GM18867 (cell line): ENCODE measurements at regions not wholly inside any gene's neighbourhood (a gene's known extent, or its start where the extent isn't known, plus 50 kb on each side); places are given as distances from the start of the nearest gene placed in this dataset.
"Not testable (repeated sequence)": the region's sequence is repeated elsewhere in the genome, so short reads cannot be mapped to it uniquely, and the experiment has no call there.

Source experiments
- ATAC-seq: cut with Tn5 transposase; IDR thresholded peaks from one replicate; pipeline ENCODE4 v1.9.1; 2021; ENCODE audit warnings: mild to moderate bottlenecking, moderate library complexity; ENCODE audit not compliant: unreplicated experiment

- no peak for ATAC-seq
Measured at GRCh38 chr3:182323126-182323700, 470.1 kb upstream of the ATP11B start.

GRCh38 chr3:182323898-182324297 is 469.4 kb upstream of the ATP11B start:
- no peak for ATAC-seq

GRCh38 chr3:182325213-182325950 is 467.9 kb upstream of the ATP11B start:
- peak; percentile 72 for ATAC-seq

DNA sequence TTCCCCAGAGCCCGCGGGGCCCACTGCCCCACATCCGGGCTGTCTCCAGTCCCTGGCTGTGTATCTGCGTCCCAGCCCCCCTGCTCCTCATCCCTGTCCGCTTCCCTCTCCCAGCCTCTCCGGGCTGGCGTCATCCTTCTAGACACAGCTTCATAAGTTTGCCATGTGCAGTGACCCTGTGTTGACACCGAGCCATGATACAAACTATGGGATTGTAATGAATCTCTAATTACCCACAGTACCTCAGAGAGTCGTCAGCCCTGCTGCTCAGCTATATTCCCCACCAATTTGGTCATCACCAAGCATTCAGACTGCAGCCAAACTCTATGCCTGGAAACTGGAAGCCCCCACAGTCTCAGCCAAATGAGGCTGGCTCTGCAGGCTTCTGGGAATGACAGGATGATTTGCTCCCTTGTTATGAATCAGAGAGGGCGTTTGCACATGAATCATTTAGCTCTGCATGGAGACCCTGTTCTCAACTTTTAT is 466.1 kb upstream of the ATP11B start:
- no peak for ATAC-seq

DNA sequence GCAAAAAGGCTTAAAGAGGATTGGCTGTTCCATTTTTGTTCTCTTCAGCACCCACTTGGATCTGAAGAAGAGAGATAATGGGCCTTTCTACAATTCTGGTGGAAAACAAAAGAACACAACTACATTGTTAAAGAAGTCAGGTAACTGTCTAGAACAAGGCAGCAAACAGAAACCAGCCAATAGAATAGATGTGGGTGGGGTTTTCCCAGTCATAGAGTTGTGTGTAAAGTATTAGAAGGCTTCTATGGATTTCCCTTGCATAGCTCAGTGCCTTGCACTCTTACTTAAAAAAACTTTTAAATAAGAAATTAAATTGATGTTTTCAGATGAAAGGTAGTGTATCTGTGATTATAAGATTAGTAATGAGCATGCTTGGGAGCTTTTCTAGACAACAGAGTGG is 462.7 kb upstream of the ATP11B start:
- no peak for ATAC-seq

DNA sequence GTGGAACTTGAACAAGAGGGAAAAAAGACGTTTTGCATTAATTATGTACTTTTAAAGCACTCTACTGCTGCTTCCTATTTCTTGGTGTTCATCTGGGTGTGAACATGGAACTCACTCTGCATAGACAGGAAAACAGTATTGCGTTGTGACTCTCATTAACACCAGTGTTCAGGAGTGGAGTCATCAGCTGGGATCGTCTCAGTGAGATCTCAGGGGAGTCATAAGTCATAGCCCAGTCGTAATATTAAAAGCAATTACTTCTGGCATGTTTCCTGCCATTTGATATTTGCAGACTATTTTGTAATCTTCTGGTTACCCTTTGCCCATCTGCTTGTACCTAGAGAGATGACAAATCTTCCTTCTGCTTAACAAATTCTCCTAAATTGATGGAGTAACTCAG is 462.0 kb upstream of the ATP11B start:
- no peak for ATAC-seq

DNA sequence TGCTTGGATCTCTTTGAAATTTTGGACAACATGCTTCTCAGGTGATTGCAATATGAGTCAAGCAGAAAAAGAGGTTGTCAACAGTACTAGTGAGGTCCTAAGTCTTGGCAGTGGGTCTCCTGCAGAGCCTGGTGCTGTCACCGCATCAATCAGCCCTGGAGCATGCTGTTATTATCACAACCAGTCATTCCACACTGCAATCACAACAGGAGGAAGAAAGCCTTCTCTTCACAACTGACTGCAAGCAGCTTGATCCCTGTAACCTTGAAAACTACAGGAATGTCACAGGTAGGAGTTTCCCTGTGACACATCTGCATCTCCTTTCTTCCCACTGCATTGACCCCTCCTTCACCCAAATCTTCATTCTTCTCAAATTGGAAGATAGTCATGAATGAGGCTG is 451.1 kb upstream of the ATP11B start:
- no peak for ATAC-seq

DNA sequence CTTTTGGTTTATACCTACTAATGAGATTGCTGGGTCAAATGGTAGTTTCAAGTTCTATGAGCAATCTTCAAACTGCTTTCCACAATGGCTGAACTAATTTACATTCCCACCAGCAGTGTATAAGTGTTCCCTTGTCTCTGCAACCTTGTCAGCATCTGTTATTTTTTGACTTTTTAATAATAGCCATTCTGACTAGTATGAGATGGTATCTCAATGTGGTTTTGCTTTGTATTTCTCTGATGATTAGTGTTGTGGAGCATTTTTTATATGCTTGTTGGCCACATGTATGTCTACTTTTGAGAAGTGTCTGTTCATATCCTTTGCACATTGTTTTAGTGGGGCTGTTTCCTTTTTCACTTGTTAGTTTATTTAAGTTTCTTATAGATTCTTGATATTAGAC is 449.3 kb upstream of the ATP11B start:
- not testable (repeated sequence) for ATAC-seq

DNA sequence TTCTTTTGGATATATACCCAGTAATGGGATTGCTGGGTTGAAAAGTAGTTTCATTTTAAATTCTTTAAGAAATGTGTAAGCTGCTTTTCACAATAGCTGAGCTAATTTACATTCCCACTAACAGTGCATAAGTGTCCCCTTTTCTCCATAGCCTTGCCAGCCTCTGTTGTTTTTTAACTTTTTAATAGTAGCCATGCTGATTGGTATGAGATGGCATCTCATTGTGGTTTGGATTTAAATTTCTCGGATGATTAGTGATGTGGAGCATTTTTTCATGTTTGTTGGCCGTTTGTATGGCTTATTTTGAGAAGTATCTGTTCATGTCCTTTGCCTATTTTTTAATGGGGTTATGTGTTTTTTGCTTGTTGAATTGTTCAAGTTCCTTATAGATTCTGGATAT is 444.3 kb upstream of the ATP11B start:
- no peak for ATAC-seq

- ATAC-seq, result no peak
Measured at GRCh38 chr3:182349951-182350517, 443.3 kb upstream of the ATP11B start.

DNA sequence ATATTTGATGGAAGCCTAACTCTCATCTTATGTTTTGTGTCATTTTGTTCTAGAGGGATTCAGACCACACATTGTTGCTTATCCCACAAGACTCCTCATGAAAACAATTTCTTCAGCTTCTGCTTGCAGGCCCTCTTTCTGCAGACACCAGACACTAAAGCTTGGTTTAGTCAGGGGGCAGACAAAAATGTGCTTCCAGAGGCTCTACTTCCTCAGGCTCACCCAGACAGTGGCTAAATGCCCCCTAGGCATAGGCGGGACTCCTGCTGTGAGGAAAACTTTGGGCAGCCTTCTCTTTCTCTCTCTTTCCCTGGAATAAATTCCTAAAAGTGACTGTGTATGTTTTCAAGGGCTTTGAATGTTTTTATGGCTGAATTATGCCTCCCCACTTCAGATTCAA is 435.4 kb upstream of the ATP11B start:
- ATAC-seq, result no peak

DNA sequence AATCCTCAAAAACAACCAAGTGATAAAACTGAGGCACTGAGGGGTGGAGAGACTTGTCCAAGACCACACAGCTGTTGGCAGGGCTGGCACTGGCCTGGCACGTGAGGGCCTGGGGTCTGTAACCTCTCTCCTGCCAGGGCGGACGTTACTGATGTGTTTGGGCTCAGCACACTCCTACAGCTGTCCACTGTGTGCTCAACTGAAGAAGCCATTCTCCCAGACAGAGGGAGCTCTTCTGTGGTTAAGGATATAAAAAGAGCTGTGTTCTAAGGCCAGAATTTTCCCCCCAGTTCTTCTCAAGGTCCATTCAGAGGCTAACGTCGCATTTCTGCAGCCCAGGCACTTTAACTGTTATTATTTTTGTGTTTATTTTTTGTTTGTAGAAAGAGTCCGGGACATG is 429.0 kb upstream of the ATP11B start:
- no peak for ATAC-seq

DNA sequence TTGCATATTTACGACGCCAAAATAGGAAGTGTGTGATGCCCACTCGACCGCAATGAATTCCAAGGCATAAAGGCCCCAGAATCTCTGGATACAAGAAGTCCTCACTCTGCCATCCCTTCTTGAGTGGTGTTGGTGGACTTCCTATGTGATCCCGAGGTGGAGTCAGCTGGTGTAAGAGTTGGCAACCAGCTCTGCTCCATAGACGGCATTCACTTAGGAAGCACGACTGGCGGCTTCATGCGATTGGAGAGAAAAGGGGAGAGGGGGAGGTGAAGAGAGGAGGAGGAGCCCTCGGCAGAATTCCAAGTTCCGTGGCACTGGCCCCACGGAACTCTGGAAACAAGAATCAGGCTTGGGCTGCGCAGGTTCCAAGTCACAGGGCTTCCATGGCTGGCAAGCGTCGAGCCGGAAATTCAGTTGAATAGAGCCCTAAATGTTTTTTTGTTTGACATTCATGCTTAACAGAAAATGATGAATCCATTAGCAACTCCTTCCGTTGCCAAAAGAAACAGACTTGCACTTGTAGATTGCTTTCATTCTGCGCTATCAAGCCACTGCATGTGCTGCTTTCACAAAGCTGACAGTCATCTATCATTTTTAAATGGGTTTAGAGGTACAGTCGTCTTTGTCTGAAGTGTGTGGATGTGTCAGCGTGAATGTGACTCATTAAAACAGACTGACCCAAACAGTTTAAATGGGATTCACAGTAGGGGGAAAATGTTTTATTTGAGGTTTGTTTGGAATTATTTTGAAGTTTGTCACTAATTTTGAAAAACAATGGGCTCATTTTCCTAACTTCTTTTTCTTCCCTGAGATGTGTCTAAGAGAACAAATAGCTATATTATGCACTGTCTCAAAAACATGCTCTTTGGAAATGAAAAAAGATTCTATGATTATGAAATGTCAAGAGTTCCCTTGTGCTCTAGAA is 428.3 kb upstream of the ATP11B start:
- no peak for ATAC-seq

DNA sequence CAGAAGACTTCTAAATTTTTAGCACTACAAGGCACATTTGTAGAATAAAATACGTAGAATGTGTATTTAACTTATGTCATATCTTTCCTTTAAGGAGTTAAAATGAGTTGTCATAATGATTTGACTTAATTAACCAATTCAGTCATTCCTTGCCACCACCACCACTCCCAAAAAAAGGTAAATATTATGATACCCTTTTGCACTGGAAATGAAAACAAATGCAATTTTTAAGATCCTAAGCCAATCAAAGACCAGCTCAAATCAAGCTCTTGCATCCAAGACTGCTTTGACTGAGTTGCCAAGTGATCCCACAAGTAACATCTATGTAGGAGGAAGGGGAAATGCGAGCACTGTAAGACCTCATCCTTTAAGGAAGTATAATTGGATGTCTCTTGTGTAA is 426.6 kb upstream of the ATP11B start:
- ATAC-seq, result no peak

- no peak for ATAC-seq
Measured at GRCh38 chr3:182369861-182370260, 423.4 kb upstream of the ATP11B start.

- no peak for ATAC-seq
Measured at GRCh38 chr3:182370949-182371348, 422.4 kb upstream of the ATP11B start.

- ATAC-seq, result no peak
Measured at GRCh38 chr3:182375916-182376315, 417.4 kb upstream of the ATP11B start.

DNA sequence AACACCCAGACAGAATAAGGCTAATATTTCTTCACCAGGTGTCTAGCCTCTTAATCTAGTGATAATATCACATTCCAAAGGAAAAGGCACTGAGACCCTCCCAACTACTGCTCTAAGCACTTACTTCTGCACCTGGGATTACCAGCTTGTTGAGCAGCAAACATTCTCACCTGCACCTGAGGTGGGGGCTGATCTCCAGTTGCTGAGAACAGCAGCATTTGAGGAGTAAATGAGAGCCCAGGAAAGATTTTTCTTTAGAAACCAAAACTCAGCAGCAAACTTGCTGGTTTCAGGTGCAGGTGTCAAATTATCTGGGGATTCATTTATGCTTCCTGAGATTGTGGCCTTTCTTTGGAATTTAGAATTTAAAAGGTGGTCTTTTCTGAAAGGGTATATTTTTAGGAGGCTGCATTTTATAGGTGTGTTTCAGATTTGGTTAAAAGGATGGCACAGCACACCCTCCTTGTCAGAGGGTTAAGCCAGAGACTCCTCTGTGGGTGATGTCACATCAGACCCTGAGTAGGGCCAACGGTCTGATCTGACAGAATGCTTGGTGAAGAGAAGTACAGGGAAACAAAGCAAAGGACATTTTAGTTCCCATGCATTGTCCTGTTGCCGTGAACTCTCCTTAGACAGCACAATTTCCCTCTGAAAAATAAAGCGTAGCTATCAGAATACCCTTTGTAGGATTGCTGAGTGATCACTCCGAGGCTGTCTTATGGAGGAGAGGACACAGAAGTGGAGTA is 411.0 kb upstream of the ATP11B start:
- no peak for ATAC-seq

DNA sequence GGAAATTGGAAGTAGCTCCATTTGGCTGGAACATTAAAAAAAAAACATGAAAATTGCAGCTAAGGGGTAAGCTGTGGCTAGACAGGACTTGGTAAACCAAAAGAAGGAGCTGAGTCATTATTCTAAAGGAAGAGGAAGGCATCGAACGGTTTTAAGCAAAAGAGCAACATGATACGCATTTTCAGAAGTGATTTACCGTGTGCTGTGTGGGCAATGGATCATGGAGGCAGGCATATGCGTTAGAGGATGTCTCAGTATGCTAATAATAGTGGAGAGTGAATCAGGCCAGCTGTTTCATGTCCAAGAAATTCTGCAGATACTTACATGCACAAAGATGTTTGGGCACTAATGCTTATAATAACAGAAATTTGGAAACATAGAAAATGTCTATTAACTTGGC is 409.1 kb upstream of the ATP11B start:
- ATAC-seq, result no peak

DNA sequence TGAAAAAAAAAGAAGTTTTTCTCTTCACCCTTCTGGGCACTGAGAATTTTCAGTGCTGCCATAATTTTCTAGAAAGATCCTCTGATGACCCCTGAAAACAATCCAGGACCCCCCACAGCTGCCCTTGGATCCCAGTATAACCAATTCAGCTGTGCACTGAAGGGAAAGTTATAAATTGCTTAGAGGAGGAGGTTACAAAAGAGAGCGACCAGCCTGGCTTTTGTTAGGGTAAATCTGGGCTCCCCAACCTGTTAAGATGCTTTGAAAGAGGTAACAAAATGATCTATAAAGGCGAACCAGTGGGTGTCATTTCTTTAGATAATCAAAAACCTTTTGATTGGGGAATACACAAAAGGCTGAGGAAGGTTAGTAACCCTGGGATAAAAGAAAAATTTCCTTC is 407.9 kb upstream of the ATP11B start:
- ATAC-seq, result no peak

DNA sequence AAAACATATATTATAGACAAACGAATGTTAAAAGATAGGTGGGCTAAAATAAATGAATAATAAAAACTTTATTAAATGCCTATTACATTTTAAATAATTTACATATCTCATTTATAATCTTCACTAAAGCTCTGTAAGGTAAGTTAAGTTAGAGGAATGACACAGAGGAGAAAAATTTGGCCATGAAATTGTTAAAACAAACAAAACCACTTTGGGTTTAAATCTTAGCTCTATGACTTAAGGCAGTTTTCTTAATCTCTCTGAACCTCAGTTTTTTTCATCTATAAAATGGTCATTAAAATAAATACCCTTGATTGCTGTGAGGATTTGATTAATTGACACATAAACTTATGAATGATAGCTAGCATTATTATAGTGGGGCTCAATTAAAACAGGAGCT is 404.8 kb upstream of the ATP11B start:
- ATAC-seq, result no peak
